ENCODE measurements at regions not wholly inside any gene's neighbourhood (a gene's known extent, or its start where the extent isn't known, plus 50 kb on each side); places are given as distances from the start of the nearest gene placed in this dataset.

DNA sequence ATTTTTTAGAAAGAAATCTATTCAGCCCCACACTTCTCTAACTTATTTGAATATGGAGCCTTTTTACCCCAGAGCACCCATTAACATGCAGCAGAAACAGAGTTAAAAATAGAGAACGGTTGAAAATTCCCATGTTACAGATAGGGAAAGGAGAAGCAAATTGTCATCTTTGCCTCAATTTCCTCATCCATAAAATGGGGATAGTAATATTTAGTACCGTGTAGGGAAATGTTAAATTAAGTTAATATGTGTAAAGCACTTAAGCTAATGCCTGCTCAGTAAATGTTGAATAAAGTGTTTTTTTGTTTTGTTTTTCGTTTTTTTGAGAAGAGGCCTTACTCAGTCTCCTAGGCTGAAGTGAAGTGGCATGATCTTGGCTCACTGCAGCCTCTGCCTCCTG is 50.3 kb downstream of the NAV1 start:
- H4K20me1 ChIP-seq (ENCODE audit: insufficient read depth) = no peaks in the 10 kb centered on the region
- no peak overlapping the region for H3K4me3 ChIP-seq (IDR thresholded peaks at IDR 0.05; ENCODE audit: insufficient read depth, low read depth, low read length)
- H3K36me3 ChIP-seq (ENCODE audit: insufficient read depth) = no peaks in the 10 kb centered on the region
- no peak overlapping the region for H3K4me2 ChIP-seq
- H2AFZ ChIP-seq (ENCODE audit: low read depth) = no peak overlapping the region
- no peak overlapping the region for H3K9ac ChIP-seq
- H3K27ac ChIP-seq = no peak overlapping the region
- H3K79me2 ChIP-seq (ENCODE audit: insufficient read depth, low read depth) = no peaks in the 10 kb centered on the region
- H3K27me3 ChIP-seq (ENCODE audit: insufficient read depth, low read depth) = no peaks in the 10 kb centered on the region
- H3K4me1 ChIP-seq (ENCODE audit: low read depth, poor library complexity, severe bottlenecking) = no peaks in the 10 kb centered on the region
- TF ChIP-seq CTCF (conservative IDR thresholded peaks at IDR 0.05; ENCODE audit: low read depth, low read length) = no peak

GRCh38 chr1:201590474-201590873 is 51.5 kb downstream of the NAV1 start:
- TF ChIP-seq CTCF (conservative IDR thresholded peaks at IDR 0.05; ENCODE audit: low read depth, low read length) = no peak
- H3K36me3 ChIP-seq (ENCODE audit: insufficient read depth) = no peaks in the 10 kb centered on the region
- no peak overlapping the region for H2AFZ ChIP-seq (ENCODE audit: low read depth)
- no peaks in the 10 kb centered on the region for H3K4me1 ChIP-seq (ENCODE audit: low read depth, poor library complexity, severe bottlenecking)
- no peaks in the 10 kb centered on the region for H4K20me1 ChIP-seq (ENCODE audit: insufficient read depth)
- H3K27ac ChIP-seq = no peak overlapping the region
- H3K27me3 ChIP-seq (ENCODE audit: insufficient read depth, low read depth) = no peaks in the 10 kb centered on the region
- H3K4me3 ChIP-seq (IDR thresholded peaks at IDR 0.05; ENCODE audit: insufficient read depth, low read depth, low read length) = no peak overlapping the region
- no peak overlapping the region for H3K9ac ChIP-seq
- no peak overlapping the region for H3K4me2 ChIP-seq
- H3K79me2 ChIP-seq (ENCODE audit: insufficient read depth, low read depth) = no peaks in the 10 kb centered on the region

GRCh38 chr1:201591348-201591747 is 52.4 kb downstream of the NAV1 start:
- no peak overlapping the region for H3K4me2 ChIP-seq
- no peak for TF ChIP-seq CTCF (conservative IDR thresholded peaks at IDR 0.05; ENCODE audit: low read depth, low read length)
- no peaks in the 10 kb centered on the region for H3K79me2 ChIP-seq (ENCODE audit: insufficient read depth, low read depth)
- H3K4me3 ChIP-seq (IDR thresholded peaks at IDR 0.05; ENCODE audit: insufficient read depth, low read depth, low read length) = no peak overlapping the region
- H3K27me3 ChIP-seq (ENCODE audit: insufficient read depth, low read depth) = no peaks in the 10 kb centered on the region
- no peaks in the 10 kb centered on the region for H4K20me1 ChIP-seq (ENCODE audit: insufficient read depth)
- H2AFZ ChIP-seq (ENCODE audit: low read depth) = no peak overlapping the region
- no peak overlapping the region for H3K9ac ChIP-seq
- H3K4me1 ChIP-seq (ENCODE audit: low read depth, poor library complexity, severe bottlenecking) = no peaks in the 10 kb centered on the region
- H3K27ac ChIP-seq = no peak overlapping the region
- H3K36me3 ChIP-seq (ENCODE audit: insufficient read depth) = no peaks in the 10 kb centered on the region

GRCh38 chr1:201591981-201592380 is 53.1 kb downstream of the NAV1 start:
- Histone ChIP-seq H3K79me2 (ENCODE audit: insufficient read depth, low read depth) (no peaks in the 10 kb centered on the region), H3K36me3 (ENCODE audit: insufficient read depth) (no peaks in the 10 kb centered on the region), H2AFZ (ENCODE audit: low read depth) (no peak overlapping the region), H3K4me1 (ENCODE audit: low read depth, poor library complexity, severe bottlenecking) (no peaks in the 10 kb centered on the region), H3K27me3 (ENCODE audit: insufficient read depth, low read depth) (no peaks in the 10 kb centered on the region), H3K4me3 (IDR thresholded peaks at IDR 0.05; ENCODE audit: insufficient read depth, low read depth, low read length) (no peak overlapping the region), H3K4me2 (no peak overlapping the region), H4K20me1 (ENCODE audit: insufficient read depth) (no peaks in the 10 kb centered on the region), H3K9ac (no peak overlapping the region), H3K27ac (no peak overlapping the region)
- TF ChIP-seq CTCF (conservative IDR thresholded peaks at IDR 0.05; ENCODE audit: low read depth, low read length) = no peak
